Right lung (tissue), 2 donors: ENCODE measurements at regions not wholly inside any gene's neighbourhood (a gene's known extent, or its start where the extent isn't known, plus 50 kb on each side); places are given as distances from the start of the nearest gene placed in this dataset.

Experiments
- DNase-seq, 2 donors: peaks; one replicate each; pipeline ENCODE4 v3.0.0-alpha.2; 2013

DNA sequence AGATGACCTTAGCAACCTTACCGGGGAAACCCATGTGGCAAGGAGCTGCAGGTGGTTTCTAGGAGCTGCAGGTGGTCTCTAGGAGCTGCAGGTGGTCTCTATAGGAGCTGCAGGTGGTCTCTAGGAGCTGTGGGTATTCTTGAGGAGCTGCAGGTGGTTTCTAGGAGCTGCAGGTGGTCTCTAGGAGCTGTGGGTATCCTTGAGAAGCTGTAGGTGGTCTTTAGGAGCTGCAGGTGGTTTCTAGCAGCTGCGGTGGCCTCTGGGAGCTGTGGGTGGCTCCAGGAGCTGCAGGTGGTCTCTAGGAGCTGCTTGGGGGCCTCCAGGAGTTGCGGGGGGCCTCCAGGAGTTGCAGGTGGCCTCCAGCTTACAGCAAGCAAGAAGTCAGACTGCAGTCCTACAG is 997.5 kb downstream of the TBC1D22A start:
- no peak for DNase-seq

DNA sequence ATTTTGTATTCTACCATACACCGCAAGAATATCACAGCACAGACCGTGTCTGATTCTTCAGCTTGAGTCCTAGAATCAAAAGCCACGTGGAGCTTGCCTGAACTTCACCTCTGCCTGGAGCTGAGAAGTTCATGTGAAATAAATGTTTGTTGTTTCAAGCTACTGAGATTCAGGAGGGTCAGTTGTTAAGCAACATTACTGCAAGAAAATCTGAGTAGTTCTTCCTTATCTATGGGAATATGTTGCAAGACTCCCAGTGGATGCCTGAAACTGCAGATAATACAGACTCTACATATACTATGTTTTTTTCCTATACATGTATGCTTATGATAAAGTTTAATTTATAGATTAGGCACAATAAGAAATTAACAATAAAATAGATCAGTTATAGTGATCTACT is 995.3 kb downstream of the TBC1D22A start:
- DNase-seq, result no peak

DNA sequence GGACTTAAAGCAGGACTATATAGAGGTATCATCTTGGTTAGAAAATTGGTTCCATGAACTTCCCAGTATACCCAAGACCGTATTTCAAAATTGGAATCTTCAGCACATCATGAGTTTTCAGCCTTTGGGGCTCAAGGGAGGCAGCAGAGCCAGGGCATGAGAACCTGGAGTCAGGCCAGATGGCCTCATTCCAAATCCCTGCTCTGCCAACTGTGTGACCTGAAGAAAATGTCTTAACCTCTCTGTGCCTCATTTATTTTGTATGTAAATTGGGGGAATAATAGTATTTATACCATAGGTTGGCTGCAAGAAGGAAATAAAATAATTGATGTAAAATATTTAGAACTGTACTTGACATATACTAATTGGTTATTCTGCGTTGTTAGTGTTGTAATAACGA is 987.6 kb downstream of the TBC1D22A start:
- no peak for DNase-seq

DNA sequence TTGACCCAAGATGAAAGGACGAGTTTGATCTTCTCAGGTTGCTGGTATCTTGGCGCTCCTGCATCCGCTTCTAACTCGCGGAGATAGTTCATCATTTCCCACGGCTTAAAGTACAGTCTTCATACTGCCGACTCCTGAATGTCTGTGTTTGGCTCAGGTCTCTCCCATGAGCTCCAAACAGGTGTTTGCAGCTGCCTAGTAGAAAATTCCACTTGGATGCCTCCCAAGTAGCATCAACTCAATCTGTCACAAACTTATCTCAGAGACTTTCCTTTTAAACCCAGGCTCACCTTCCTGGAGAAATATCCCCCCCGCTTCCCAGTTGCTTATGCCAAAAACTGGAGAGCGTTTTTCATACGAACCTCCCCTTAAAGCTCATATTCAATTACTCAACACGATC is 986.5 kb downstream of the TBC1D22A start:
- no peak for DNase-seq

DNA sequence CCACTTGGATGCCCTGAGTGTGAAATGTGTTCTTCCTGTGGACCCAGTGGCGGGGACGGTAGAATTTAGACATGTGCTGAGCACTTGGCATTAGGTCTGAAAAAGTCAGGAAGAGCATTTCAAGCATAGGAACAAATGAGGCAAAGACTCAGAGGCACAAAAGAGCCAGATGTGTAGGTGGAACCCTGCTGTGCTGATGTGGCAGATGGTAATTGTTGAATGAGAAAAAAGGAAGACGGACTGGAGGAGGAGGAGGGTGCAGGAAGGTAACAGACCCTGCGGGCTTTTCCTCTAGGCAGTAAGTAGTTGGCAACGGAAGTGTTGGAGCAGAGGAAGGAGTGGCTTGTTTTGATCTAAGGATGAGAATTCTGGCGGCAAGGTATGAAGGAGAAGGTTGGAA is 985.8 kb downstream of the TBC1D22A start:
- no peak for DNase-seq

DNA sequence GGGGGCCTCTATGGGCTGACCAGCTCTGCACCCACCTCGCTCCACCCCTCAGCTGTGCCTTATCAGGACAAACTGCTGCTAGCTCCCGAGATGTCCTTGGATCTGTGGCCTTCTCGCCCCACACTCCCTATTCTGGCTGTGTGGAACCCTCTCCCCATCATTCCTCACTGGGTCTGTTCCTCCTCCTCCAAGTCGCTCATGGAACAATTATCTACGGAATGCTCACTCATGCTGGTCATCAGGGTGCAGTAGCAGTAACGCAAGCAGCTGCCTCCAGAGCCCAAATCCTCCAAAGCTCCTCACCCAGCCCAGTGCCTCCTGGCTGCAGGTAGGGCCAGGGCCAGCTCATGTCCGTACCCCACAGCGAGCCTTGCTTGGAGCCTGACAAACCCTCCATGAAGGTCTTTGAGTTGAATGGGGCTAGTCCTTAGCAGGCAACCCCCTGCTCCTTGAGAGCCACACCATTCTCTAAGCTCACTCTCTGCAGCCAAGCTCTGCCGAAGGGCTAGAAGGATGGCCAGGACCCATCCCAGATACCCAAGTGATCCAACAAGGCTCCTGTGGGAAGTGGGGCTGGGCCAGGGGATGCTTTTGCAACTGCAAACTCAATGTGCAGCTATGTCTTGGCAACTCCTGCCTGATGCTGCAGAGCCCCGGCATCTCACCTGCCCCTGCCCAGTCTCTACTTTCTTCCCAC is 977.8 kb downstream of the TBC1D22A start:
- no peak for DNase-seq

DNA sequence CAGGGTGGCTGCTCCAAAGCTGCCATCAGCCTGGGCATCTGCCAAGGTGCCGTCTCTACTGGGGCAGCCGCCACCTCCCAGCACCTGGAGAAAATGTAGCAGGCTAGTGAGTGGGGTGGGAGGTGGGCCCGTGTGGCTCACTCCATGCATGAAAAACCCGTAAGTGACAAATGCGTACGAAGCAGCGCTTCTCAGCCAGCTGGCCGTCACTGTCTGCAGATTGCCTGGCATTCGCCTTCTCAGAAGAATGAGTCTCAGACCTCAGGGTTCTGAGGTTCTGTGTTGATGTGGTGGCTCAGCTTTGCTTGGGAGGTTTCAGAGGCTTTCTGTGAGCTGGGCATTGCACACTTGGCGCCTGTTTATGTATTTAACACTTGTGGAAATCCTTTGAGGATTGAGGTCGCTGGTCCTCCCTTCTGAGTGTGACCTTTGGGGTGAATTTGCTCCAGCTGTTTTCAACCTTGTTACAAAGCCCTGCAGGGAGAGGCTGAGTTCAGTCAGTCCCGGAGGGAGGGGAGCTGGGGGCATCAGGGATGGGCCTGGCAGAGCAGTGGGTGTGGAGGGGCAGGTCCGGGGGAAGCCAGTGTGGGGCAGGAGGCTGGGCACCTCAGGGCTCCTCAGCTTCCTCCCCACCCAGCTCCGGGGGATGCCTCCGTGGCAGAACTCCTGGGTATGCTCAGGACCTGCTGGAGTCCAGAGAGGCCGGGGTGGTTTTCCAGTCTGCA is 977.0 kb downstream of the TBC1D22A start:
- DNase-seq, result no peak

DNA sequence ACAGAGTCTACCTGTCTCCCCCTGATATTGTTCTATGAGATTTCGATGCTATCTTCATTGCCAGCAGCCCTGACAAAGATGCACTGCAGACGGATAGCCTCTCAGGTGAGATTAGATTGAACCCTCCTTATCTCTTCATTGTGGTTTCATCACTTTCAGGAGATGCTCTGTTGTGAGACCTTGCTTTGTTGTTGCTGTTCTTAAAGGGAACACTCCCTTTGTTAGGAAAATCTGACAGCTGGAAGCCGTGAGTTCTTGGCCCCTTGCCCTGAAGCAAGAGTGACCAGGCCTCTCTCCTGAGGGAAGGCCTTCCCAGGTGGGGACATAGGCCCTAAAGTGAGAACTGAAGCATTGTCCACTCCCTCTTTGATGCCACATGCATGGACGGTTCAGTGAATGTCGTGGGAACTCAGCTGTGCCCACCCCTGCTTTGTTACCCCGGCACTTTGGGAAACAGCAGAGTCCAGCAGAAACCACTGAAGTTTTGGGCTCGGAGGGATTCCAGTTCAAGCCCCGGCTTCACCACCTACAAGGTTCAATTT is 976.1 kb downstream of the TBC1D22A start:
- no peak for DNase-seq

DNA sequence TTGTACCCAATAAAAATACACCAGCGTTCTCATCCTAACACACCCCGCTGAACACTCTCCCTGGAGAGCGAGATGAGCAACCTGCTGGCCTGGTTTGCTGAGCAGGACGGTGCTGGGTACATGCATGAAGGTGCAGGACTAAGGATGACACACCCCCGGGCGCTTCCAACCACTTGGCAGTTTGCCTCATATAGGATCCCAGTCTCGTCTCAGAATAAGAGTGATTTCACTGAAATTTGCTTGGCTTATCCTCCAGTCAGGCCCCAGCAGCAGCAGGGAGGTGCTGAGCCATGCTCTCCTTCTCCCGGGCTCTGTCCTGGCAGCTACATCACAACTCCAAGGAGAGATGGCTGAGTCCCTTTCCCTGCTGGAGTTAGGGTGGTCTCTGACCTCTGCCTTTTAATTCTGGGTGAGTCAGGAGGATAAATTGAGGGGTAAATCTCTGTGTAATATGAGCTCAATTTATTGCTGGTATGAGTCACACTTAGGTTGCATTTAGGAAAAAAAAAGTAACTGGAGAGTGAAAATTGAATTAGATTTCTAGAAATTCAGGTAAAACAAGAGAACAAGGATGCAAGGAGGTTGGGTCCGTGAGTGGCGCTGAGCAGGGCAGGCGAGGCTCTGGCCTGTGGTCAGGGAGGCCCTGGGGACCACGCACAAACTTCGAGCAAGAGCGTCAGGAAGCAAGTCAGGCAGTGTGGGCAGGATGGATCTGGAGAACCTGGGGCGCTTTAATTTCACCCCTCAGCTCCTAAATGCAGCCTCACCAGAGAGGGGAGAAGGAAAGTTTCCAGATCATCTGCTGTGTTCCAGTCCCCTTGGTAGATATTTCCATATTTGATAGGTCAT is 974.0 kb downstream of the TBC1D22A start:
- DNase-seq, result no peak

DNA sequence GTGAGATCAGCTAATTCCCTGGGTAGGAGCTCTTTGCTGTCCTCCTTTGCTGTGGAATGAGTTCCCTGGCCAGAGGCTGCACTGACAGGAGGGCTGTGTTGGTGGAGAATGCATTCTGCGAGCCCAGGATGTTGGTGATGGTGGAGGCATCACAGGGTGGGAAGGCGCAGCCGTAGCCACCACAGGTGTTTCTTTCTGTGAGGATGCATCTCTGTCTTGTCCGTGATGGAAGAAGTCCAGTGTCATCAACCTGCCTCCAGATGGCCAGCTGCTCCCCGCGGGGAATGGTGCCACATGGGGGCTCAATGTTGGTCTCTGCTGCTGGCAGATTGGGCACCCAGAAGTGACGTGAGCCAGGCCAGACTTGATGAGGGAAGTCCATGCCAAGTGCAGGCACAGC is 972.1 kb downstream of the TBC1D22A start:
- DNase-seq, result no peak

DNA sequence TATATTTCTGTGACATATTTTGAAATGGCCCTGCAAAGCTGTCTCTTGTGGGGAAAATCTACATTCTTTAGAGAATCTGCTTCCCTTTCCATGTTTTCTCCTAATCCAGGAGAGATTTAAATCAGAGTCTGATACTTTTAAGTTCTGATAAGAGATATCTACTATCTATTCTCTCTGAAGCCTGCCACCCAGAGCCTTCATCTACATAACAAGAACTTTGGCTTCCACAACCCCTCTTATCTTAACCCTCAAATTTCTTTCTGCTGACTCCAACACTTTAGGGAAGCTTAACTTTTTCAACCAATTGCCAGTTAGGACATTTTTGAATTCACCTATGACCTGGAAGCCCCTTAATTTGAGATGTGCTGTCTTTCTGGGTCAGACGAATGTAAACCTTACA is 965.2 kb downstream of the TBC1D22A start:
- no peak for DNase-seq

DNA sequence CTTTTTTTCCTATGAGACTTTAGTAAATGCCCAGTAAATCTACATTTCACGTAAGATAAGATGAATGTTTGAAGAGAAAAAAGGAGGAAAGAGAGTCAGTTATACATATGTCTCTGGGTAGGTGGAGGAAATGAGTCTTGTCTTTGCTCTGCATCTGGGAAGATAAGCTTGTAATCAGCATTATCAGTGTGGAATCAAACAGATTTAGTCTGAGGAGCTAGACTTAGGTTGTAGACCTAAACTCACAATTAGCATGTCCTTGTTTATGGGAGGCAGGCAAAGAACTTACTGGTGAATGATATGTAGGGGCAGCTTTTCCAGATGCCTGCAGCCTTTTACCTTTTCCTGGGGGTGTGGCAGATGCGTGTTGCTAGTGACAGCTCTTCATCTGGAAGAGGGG is 962.3 kb downstream of the TBC1D22A start:
- no peak for DNase-seq

DNA sequence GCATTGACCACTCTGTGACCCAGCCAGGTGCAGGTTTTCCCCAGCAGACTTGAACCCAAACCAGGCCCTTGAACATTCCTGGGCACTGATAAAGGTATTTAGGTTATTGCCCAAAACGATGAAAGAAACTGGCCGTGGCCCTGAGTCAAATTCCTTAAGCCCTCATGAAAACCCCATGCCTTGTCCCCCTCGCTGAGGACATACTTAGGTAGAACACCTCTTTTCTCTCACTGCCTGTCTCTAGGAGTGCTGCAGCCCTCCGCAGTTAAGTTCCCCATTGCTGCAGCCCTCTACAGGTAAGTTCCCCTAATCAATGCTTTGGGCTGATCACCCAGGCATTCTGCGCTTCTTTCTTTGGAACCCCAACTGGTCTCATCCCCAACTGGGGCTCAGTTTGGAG is 961.6 kb downstream of the TBC1D22A start:
- no peak for DNase-seq

DNA sequence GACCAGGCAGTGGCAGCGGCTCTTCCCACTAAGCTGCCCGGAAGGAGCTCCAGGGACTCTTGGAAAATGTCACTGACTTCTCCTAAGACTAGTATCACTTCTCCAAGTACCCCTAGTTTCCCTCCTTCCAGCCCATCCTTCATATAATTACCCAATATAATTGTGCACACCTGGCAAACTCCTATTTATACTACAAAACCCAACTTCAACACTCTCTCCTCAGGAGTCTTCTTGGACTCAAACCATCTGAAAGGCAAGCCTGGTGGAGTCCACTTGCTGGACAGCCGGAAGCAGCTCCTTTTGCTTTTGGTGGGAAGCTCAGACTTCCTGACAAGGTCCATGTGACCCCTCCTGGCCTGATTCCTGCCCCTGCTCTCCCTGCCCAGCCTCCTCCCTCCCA is 955.9 kb downstream of the TBC1D22A start:
- DNase-seq, result no peak

DNA sequence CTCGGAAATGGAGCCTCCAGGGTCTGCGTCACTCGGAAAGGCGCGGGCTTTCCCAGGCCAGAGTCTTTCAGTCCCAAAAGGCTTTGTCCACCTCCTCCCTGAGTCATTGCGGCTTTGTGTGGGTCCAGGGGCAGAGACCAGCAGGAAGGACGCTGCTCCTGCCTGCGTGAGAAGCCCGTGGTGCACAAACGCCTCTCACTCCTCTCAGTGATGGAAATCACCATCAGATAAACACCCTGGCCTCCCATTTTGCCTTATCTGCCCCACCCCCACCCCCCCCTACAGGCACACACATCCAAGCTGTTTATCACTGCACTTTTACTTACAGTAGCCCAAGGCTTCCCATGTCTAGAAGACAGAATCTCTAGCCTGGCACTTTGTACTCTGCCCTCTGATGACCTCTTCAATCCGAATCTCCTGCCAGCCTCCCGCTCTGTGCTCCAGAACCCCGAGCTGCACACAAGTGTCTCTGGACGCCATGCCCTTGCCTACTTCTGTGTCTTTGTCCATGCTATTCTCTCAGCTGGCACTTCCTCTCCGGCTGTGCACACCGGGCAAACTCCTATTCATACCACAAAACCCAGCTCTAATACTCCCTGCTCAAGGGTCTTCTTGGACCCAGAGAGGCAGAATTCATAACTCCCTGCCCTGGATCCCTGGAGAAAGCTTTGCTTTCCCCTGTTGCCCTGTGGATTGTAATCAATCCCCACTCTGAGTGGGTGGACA is 954.6 kb downstream of the TBC1D22A start:
- no peak for DNase-seq

DNA sequence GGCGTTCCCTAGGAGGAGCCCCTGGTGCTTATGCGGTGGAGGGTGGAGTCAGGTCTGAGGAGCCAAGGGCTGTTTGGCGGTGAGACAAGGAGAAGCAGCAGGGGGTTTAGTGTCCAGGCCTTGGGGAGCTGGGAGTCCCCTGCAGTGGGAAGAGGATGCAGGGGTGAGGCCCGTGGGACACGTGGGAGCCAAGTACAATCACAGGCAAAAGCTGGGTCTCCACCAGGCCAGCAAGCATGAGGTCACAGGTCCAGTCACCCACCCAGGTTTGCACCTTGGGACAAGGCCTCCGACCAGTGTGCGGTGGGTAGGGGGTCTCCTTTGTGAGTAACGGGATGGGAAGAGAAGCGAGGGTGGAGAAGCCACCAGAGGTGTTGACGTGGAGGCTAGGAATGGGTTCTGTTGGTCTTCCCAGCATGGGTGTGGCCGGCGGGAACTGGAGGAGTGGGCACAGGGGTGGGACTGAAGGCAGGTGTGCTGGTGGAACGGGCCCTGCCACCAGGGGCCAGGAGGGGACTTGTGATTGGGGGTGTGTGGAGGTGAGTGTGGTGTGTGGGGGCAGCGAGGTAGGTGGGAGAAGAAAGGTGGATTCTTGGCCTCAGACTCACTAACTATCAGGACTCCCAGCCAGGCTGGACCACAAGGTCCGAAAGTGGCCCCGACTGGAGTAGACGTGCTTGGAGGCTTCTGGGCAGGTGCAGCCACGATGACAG is 953.6 kb downstream of the TBC1D22A start:
- DNase-seq, result no peak

DNA sequence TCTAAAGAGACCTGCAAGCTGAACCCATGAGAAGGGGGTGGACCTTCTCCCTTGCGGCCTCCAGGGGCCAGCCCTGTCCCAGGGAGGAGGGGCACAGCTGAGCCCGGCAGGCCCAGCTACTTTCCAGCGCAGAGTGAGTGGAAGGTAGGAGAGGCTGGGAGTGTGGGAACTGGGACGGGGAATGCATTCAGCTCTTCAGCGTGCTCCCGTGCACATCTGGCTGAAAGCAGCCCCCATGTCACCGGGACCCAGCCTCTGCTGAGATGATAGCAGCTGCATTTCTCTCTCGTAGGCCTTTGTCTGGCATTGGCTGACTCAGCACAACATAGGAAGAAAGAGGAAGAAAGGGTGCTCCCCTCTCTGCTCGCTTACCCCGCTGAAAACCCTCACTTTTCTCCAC is 951.5 kb downstream of the TBC1D22A start:
- DNase-seq, result no peak

DNA sequence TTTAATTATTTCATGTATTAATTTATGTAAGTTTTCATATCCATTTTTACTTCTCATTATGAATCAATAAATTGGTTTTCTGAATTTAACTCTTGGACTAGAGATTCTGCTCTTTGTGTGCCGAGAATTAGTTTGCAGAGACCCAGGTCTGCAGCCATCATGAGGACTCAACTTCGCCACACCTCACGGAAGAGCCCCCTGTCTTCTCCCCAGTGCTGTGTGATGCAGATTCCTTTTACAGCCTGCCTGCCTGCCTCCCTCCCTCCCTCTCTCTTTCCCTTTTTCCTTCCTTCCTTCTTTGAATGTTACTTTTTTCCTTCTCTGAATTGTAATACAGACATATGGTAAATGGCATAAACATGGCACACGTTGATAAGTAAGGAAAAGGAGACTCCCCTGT is 947.7 kb downstream of the TBC1D22A start:
- no peak for DNase-seq

DNA sequence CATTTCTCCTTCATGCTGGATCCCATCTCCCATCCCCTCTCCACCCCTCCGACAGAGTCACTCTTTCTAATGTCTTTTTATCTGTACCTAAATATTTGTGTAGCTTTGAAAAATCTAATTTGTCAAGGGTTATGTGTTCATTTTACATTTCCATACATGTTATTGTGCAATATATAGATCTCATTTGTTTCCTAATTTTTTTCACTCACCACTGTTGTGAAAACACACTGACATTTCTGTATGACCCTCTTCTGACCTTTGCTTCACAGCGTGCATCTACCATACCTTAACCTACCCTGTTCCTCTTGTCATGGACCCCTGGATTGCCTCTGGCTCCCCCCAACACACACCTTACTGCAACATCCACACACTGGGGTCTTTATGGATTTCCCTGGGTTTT is 942.9 kb downstream of the TBC1D22A start:
- DNase-seq, result no peak

DNA sequence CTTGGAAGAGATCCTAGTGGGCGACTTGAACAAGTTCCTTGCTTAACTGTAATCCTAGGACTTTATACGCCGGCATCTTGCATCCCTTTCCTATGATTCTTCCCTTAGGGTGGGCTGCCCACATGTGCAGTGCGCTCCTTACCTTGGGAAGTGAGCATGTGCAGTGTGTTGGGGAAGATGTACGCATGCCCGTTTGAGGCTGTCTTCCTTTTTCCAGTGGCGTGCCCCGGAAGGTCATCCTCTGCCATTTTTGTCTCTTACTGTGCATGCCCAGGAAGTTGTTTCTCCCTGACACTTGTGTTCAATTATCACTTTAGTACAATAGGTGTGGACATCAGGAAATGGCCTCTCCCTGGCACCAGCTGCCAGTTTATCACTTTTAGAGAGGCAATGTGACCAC is 936.5 kb downstream of the TBC1D22A start:
- DNase-seq, result no peak

DNA sequence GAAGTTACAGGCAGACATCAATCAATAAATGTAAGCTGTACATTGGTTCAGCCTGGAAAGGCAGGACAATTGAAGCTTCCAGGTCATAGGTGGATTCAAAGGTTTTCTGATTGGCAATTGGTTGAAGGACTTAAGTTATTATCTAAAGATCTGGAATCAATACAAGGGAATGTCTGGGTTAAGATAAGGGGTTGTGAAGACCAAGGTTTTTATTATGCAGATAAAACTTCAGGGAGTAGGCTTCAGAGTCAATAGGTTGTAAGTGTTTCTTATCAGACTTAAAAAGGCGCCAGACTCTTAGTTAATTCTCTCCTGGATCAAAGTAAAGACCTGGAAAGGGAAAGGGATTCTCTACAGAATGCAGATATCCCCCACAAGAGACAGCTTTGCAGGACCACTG is 935.4 kb downstream of the TBC1D22A start:
- no peak for DNase-seq
